Stimulated activated memory B cell treated with anti-CD40 and anti-IgM and Interleukin-4, amounts not matched to agents 10 μg/mL and 1 μg/mL and 100 μg/mL, for 72 hours (primary cell): ENCODE measurements at regions not wholly inside any gene's neighbourhood (a gene's known extent, or its start where the extent isn't known, plus 50 kb on each side); places are given as distances from the start of the nearest gene placed in this dataset.

Experiments
- ATAC-seq: fragments of 150-1000 bp; cut with Tn5 transposase; 2 replicates; pipeline ENCODE4 v1.10.0; 2021
- H3K27ac Mint-ChIP-seq: one replicate; pipeline ENCODE4 v1.8.0; 2022; ENCODE audit warnings: mild to moderate bottlenecking, mixed read lengths
- H3K27me3 Mint-ChIP-seq: one replicate; pipeline ENCODE4 v1.8.0; 2022; ENCODE audit warnings: mixed read lengths
- H3K36me3 Mint-ChIP-seq: one replicate; pipeline ENCODE4 v1.8.0; 2022; ENCODE audit warnings: mixed read lengths
- H3K4me1 Mint-ChIP-seq: one replicate; pipeline ENCODE4 v1.8.0; 2022; ENCODE audit warnings: mixed read lengths
- H3K4me3 Mint-ChIP-seq: one replicate; pipeline ENCODE4 v1.8.0; 2022; ENCODE audit warnings: mild to moderate bottlenecking, moderate library complexity, mixed read lengths
- H3K9me3 Mint-ChIP-seq: one replicate; pipeline ENCODE4 v1.8.0; 2022; ENCODE audit warnings: mixed read lengths

DNA sequence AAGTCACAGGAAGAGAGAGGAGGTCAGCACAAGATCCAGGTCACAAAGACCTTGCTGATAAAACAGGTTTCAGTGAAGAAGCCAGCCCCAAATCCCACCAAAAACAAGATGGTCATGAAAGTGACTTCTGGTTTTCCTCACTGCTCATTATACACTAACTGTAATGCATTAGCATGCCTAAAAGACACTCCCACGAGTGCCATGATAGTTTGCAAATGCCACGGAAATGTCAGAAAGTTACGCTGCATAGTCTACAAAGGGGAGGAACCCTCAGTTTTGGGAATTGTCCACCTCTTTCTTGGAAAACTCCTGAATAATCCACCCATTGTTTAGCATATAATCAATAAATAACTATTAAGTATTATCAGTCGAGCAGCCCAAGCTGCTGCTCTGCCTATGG, 427.2 kb downstream of the RFPL4B start:
- no peak for ATAC-seq
- H3K4me3 Mint-ChIP-seq, result no peak overlapping the region
- no peaks in the 10 kb centered on the region for H3K36me3 Mint-ChIP-seq
- H3K9me3 Mint-ChIP-seq, result no peaks in the 10 kb centered on the region
- H3K27me3 Mint-ChIP-seq, result no peaks in the 10 kb centered on the region
- H3K4me1 Mint-ChIP-seq, result no peaks in the 10 kb centered on the region
- no peak overlapping the region for H3K27ac Mint-ChIP-seq

- Mint-ChIP-seq H3K4me3 (no peak overlapping the region), H3K27me3 (no peaks in the 10 kb centered on the region), H3K27ac (no peak overlapping the region), H3K36me3 (no peaks in the 10 kb centered on the region), H3K4me1 (peaks cover 13% of the 10 kb centered on the region), H3K9me3 (no peaks in the 10 kb centered on the region)
- ATAC-seq, result peak; percentile 82
Observed at GRCh38 chr6:112780498-112781096, 433.5 kb downstream of the RFPL4B start.

GRCh38 chr6:112781241-112781640, 434.1 kb downstream of the RFPL4B start:
- peaks cover 13% of the 10 kb centered on the region for H3K4me1 Mint-ChIP-seq
- no peak overlapping the region for H3K27ac Mint-ChIP-seq
- no peaks in the 10 kb centered on the region for H3K36me3 Mint-ChIP-seq
- H3K9me3 Mint-ChIP-seq, result no peaks in the 10 kb centered on the region
- H3K27me3 Mint-ChIP-seq, result no peaks in the 10 kb centered on the region
- no peak for ATAC-seq
- H3K4me3 Mint-ChIP-seq, result no peak overlapping the region

- ATAC-seq, result no peak
Observed at GRCh38 chr6:112785408-112785807, 438.3 kb downstream of the RFPL4B start.

DNA sequence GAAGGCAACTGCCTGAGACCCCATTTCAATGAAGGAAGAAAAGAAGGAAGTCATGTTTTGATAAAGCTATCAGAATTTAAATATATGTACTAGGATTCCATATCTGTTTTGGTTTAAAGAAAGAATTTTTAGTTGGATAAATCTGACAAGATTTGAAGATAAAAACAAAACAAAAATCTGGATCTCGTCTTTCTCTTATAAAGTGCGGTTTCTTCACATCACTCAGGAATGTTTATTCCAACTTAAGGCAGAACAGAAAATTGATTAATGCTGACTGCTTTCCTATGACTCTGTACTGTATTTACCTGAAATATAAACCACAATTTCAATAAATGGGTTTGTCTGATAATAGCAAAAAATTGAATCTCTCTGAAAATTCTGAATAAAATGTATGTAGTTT, 439.7 kb downstream of the RFPL4B start:
- H3K36me3 Mint-ChIP-seq, result no peaks in the 10 kb centered on the region
- H3K4me3 Mint-ChIP-seq, result no peak overlapping the region
- no peaks in the 10 kb centered on the region for H3K9me3 Mint-ChIP-seq
- H3K27ac Mint-ChIP-seq, result no peak overlapping the region
- H3K27me3 Mint-ChIP-seq, result no peaks in the 10 kb centered on the region
- ATAC-seq, result no peak
- peaks cover 16% of the 10 kb centered on the region for H3K4me1 Mint-ChIP-seq

More at GRCh38 chr6:112785408-112785807, 438.3 kb downstream of the RFPL4B start:
- Mint-ChIP-seq H3K36me3 (no peaks in the 10 kb centered on the region), H3K4me1 (peaks cover 19% of the 10 kb centered on the region), H3K4me3 (no peak overlapping the region), H3K9me3 (no peaks in the 10 kb centered on the region), H3K27ac (no peak overlapping the region), H3K27me3 (no peaks in the 10 kb centered on the region)

DNA sequence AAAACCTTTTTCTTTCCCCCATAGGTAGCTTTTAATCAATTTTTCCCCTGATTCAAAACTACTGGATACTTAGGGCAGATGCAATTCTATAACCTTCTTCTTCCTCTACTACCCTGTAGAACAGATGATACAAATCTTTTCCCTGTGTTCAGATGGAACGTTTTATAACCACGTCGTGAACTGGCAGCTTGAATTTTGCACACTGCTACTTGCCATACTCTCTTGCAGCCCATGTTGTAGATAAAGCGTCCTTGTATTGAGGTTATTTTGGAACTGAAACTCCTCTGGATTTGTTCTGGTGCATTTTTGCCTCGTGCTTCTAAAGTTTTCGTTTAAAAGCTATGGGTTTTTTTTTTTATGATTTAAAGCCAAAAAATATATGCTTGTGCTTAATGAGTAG, 440.2 kb downstream of the RFPL4B start:
- no peaks in the 10 kb centered on the region for H3K36me3 Mint-ChIP-seq
- H3K27me3 Mint-ChIP-seq, result no peaks in the 10 kb centered on the region

DNA sequence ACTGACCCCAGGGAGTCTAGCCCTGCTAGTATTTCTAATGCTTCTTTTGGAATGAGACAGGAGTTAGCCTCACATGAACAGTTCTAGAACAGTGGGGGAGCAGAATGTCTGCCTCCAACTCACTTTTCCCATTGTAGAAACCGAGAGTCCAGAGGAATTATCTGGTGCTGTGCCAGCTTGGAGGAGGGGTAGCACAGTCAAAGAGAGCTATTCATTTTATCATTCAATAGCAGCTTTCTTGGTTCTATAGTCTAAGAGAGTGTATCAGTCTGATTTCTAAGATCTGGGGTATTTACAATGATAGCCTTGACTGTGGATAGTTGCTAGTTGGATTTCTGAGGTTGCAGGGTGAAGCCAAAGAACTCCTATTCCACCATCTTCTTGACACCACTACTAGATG, 448.2 kb downstream of the RFPL4B start:
- peaks cover 11% of the 10 kb centered on the region for H3K36me3 Mint-ChIP-seq

More for the DNA sequence above, 440.2 kb downstream of the RFPL4B start:
- peaks cover 16% of the 10 kb centered on the region for H3K4me1 Mint-ChIP-seq
- H3K9me3 Mint-ChIP-seq, result no peaks in the 10 kb centered on the region
- ATAC-seq, result no peak
- H3K4me3 Mint-ChIP-seq, result no peak overlapping the region
- no peak overlapping the region for H3K27ac Mint-ChIP-seq

GRCh38 chr6:112796712-112797111, 449.6 kb downstream of the RFPL4B start:
- Mint-ChIP-seq H3K27me3 (no peaks in the 10 kb centered on the region), H3K4me1 (no peaks in the 10 kb centered on the region), H3K4me3 (no peak overlapping the region), H3K27ac (no peak overlapping the region), H3K36me3 (peaks cover 11% of the 10 kb centered on the region), H3K9me3 (peaks cover 13% of the 10 kb centered on the region)
- no peak for ATAC-seq

More for the DNA sequence above, 448.2 kb downstream of the RFPL4B start:
- no peak overlapping the region for H3K27ac Mint-ChIP-seq
- no peaks in the 10 kb centered on the region for H3K4me1 Mint-ChIP-seq
- H3K4me3 Mint-ChIP-seq, result no peak overlapping the region
- no peak for ATAC-seq
- peaks cover 13% of the 10 kb centered on the region for H3K9me3 Mint-ChIP-seq
- H3K27me3 Mint-ChIP-seq, result no peaks in the 10 kb centered on the region

GRCh38 chr6:112799889-112800288, 452.8 kb downstream of the RFPL4B start:
- ATAC-seq, result no peak
- Mint-ChIP-seq H3K4me3 (no peak overlapping the region), H3K9me3 (peaks cover 3% of the 10 kb centered on the region), H3K27ac (no peak overlapping the region), H3K36me3 (no peaks in the 10 kb centered on the region), H3K4me1 (no peaks in the 10 kb centered on the region), H3K27me3 (peaks cover 3% of the 10 kb centered on the region)

- ATAC-seq, result no peak
- Mint-ChIP-seq H3K27ac (no peak overlapping the region), H3K9me3 (peaks cover 3% of the 10 kb centered on the region), H3K36me3 (no peaks in the 10 kb centered on the region), H3K27me3 (peaks cover 8% of the 10 kb centered on the region), H3K4me1 (no peaks in the 10 kb centered on the region), H3K4me3 (no peak overlapping the region)
Observed at GRCh38 chr6:112800439-112800838, 453.3 kb downstream of the RFPL4B start.

GRCh38 chr6:112800916-112801315, 453.8 kb downstream of the RFPL4B start:
- ATAC-seq, result no peak
- Mint-ChIP-seq H3K27ac (no peak overlapping the region), H3K4me3 (no peak overlapping the region)

GRCh38 chr6:112801468-112802080, 454.4 kb downstream of the RFPL4B start:
- Mint-ChIP-seq H3K4me1 (no peaks in the 10 kb centered on the region), H3K27me3 (peaks cover 14% of the 10 kb centered on the region), H3K9me3 (peaks cover 3% of the 10 kb centered on the region)

More at GRCh38 chr6:112800916-112801315, 453.8 kb downstream of the RFPL4B start:
- H3K4me1 Mint-ChIP-seq, result no peaks in the 10 kb centered on the region
- peaks cover 13% of the 10 kb centered on the region for H3K27me3 Mint-ChIP-seq
- no peaks in the 10 kb centered on the region for H3K36me3 Mint-ChIP-seq
- H3K9me3 Mint-ChIP-seq, result peaks cover 3% of the 10 kb centered on the region

DNA sequence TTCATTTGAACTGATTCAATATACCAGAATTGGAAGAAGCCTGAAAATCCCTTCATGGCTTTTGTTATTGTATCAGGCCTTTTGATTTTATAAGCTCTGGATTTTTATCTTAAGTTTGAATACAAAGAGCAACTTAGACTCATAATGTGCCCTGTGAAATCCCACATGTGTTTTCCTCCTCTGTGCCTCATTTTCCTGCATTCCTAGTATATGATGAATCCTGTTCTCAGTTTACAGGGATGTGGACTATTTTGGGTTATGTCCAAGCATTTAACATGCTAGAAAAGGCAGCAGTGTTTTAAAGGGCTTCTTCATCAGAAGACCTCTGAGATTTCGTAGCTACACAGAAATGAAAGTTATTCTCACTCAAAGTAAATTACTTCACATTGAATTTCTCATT, 455.0 kb downstream of the RFPL4B start:
- H3K27ac Mint-ChIP-seq, result no peak overlapping the region
- H3K4me3 Mint-ChIP-seq, result no peak overlapping the region
- H3K9me3 Mint-ChIP-seq, result peaks cover 3% of the 10 kb centered on the region
- ATAC-seq, result no peak
- H3K27me3 Mint-ChIP-seq, result peaks cover 14% of the 10 kb centered on the region
- no peaks in the 10 kb centered on the region for H3K36me3 Mint-ChIP-seq
- no peaks in the 10 kb centered on the region for H3K4me1 Mint-ChIP-seq

More at GRCh38 chr6:112801468-112802080, 454.4 kb downstream of the RFPL4B start:
- no peak overlapping the region for H3K27ac Mint-ChIP-seq
- H3K36me3 Mint-ChIP-seq, result no peaks in the 10 kb centered on the region
- no peak overlapping the region for H3K4me3 Mint-ChIP-seq
- no peak for ATAC-seq

- no peak overlapping the region for H3K27ac Mint-ChIP-seq
- H3K27me3 Mint-ChIP-seq, result peaks cover 14% of the 10 kb centered on the region
- ATAC-seq, result no peak
- H3K36me3 Mint-ChIP-seq, result no peaks in the 10 kb centered on the region
- no peak overlapping the region for H3K4me3 Mint-ChIP-seq
- H3K9me3 Mint-ChIP-seq, result no peaks in the 10 kb centered on the region
- no peaks in the 10 kb centered on the region for H3K4me1 Mint-ChIP-seq
Observed at GRCh38 chr6:112804638-112805330, 457.7 kb downstream of the RFPL4B start.

DNA sequence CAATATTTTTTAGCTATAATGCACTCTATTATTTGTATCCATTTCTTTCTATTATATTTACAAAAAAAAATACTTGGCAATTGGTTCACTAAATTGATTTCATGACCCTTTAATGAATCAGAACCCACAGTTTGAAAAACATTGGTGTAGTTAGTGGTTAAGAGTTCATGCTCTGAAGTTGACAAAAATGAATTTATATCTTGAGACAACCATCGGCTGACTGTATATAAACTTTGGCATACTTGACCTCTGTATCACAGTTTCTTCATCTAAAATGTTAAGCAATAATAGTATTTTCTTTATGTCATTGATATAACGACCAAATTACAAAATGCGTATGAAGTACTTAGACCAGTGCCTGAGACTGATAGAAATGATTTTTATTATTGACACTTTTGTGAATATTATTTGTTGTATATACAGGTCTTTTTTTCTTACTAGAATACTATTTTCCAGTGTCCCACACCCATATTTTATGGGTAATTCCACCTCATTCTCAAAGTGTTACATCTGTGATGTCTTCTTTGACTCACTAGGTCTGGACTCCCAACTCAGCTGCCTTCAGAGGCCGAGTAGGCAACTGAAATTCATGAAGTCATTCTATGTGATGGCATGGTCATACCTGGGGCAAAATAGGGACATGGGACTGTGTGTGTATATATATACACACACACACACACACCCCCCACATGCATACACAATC, 459.2 kb downstream of the RFPL4B start:
- H3K27ac Mint-ChIP-seq, result no peak overlapping the region
- H3K27me3 Mint-ChIP-seq, result peaks cover 14% of the 10 kb centered on the region
- H3K9me3 Mint-ChIP-seq, result no peaks in the 10 kb centered on the region

More for the DNA sequence above, 459.2 kb downstream of the RFPL4B start:
- H3K4me3 Mint-ChIP-seq, result no peak overlapping the region
- no peak for ATAC-seq
- no peaks in the 10 kb centered on the region for H3K4me1 Mint-ChIP-seq
- no peaks in the 10 kb centered on the region for H3K36me3 Mint-ChIP-seq
